ENCODE measurements at regions not wholly inside any gene's neighbourhood (a gene's known extent, or its start where the extent isn't known, plus 50 kb on each side); places are given as distances from the start of the nearest gene placed in this dataset.

GRCh38 chr1:2905356-2905755, 103.9 kb upstream of the TTC34 start:
- Histone ChIP-seq H3K4me1 (ENCODE audit: control insufficient read depth, insufficient read depth, low read length) (no peaks in the 10 kb centered on the region), H2AK5ac (ENCODE audit: low read depth, low read length) (no peak overlapping the region), H3K23ac (ENCODE audit: low read depth, low read length) (no peak overlapping the region), H2BK5ac (ENCODE audit: low read depth, low read length, poor library complexity, severe bottlenecking) (no peak overlapping the region), H2BK120ac (ENCODE audit: low read depth, low read length) (no peak overlapping the region), H3K27ac (ENCODE audit: insufficient read depth, low read length) (no peak overlapping the region), H3K9ac (ENCODE audit: low read depth, low read length) (no peak overlapping the region), H3K79me1 (ENCODE audit: low read depth in 1 of 2, low read length in 2 of 2) (no peaks in the 10 kb centered on the region), H3K4me2 (ENCODE audit: low read depth, low read length) (no peak overlapping the region), H3K14ac (replicated peaks; ENCODE audit: low read depth, low read length) (no peak overlapping the region), H3K27me3 (ENCODE audit: control insufficient read depth, insufficient read depth, low read length) (no peaks in the 10 kb centered on the region), H3K9me1 (ENCODE audit: insufficient read depth, low read length) (no peaks in the 10 kb centered on the region), H4K5ac (ENCODE audit: low read depth, low read length) (no peak overlapping the region), H4K20me1 (ENCODE audit: insufficient read depth, low read length) (no peaks in the 10 kb centered on the region), H3K9me3 (ENCODE audit: control insufficient read depth, insufficient read depth, low read length) (peaks cover 77% of the 10 kb centered on the region), H3K4me3 (ENCODE audit: insufficient read depth, low read depth, low read length) (no peak overlapping the region), H3K4ac (ENCODE audit: low read depth, low read length) (no peak overlapping the region), H3K36me3 (ENCODE audit: control insufficient read depth, insufficient read depth, low read length) (no peaks in the 10 kb centered on the region), H4K8ac (ENCODE audit: low read depth in 2 of 2, low read length in 2 of 2) (no peak overlapping the region), H2BK15ac (ENCODE audit: low read depth, low read length) (no peak overlapping the region), H2AK9ac (replicated peaks; ENCODE audit: low read depth, low read length, poor library complexity) (no peak overlapping the region), H4K91ac (ENCODE audit: insufficient read depth, low read depth, low read length) (no peak overlapping the region), H3K56ac (ENCODE audit: extremely low read depth, insufficient read depth, low read length) (no peak overlapping the region), H2AFZ (replicated peaks; ENCODE audit: low read length, poor library complexity) (no peak overlapping the region), H3K18ac (ENCODE audit: low read depth, low read length) (no peak overlapping the region), H2BK20ac (ENCODE audit: low read depth, low read length) (no peak overlapping the region)
- ATAC-seq (ENCODE audit: low read depth) (no peak), DNase-seq (no peak)
- WGBS, 2 experiments (ENCODE audit: extremely low coverage in 2 of 2, insufficient read length in 1 of 2), result 56% methylated on average over 3 of the region's 12 CpGs; no CpG with 5 or more reads in 1 of the 2 experiments
- POLR2A ChIA-PET (ENCODE audit: unreplicated experiment), result no interaction called here
- dilution Hi-C loops (cut with HindIII; ENCODE audit: low sequenced_read_pairs, unreplicated experiment) (no loop called here), intact Hi-C loops (cut with micrococcal nuclease) (no loop called here), in situ Hi-C loops (cut with MboI; ENCODE audit: low sequenced_read_pairs) (no loop called here)
- TF ChIP-seq RFX5 (IDR thresholded peaks at IDR 0.05; ENCODE audit: low read depth, low read length), result no peak
- no peak for TF ChIP-seq USF2 (IDR thresholded peaks at IDR 0.05; ENCODE audit: low read depth, low read length)
- no peak for TF ChIP-seq NFE2L2 (IDR thresholded peaks at IDR 0.05; ENCODE audit: low read depth, low read length)
- TF ChIP-seq MXI1 (IDR thresholded peaks at IDR 0.05; ENCODE audit: borderline replicate concordance, low read depth, low read length), result no peak
- TF ChIP-seq MAFK (IDR thresholded peaks at IDR 0.05; ENCODE audit: low read depth, low read length), result no peak
- no peak for TF ChIP-seq CTCF (conservative IDR thresholded peaks at IDR 0.05; ENCODE audit: low read depth, low read length)
- no peak for TF ChIP-seq ELK1 (IDR thresholded peaks at IDR 0.05; ENCODE audit: borderline replicate concordance, low read depth, low read length)
- TF ChIP-seq FOS (IDR thresholded peaks at IDR 0.05; ENCODE audit: low read depth, low read length), result no peak
- TF ChIP-seq CHD1 (IDR thresholded peaks at IDR 0.05; ENCODE audit: low read depth, low read length), result no peak
- TF ChIP-seq BHLHE40 (IDR thresholded peaks at IDR 0.05; ENCODE audit: low read depth, low read length), result no peak
- TF ChIP-seq POLR2A (IDR thresholded peaks at IDR 0.05; ENCODE audit: low read depth, low read length), result no peak
- no peak for TF ChIP-seq SMC3 (IDR thresholded peaks at IDR 0.05; ENCODE audit: low read depth, low read length)
- no peak for TF ChIP-seq RAD21 (IDR thresholded peaks at IDR 0.05; ENCODE audit: low read length)
- no peak for TF ChIP-seq RCOR1 (IDR thresholded peaks at IDR 0.05; ENCODE audit: insufficient replicate concordance, low read length)
- no peak for TF ChIP-seq MAZ (IDR thresholded peaks at IDR 0.05; ENCODE audit: borderline replicate concordance, low read depth, low read length)
- CTCF ChIA-PET, result no interaction called here
- no TSS peak for BruUV-seq (replicated peaks)

Measured in IMR-90 (cell line).